DMS114 treated with DMSO at 0.1 percent for 48 hours (cell line): ENCODE measurements at regions not wholly inside any gene's neighbourhood (a gene's known extent, or its start where the extent isn't known, plus 50 kb on each side); places are given as distances from the start of the nearest gene placed in this dataset.

ENCODE experiments used
- DNase-seq: peaks from one replicate; lab custom pipeline; 2025; ENCODE audit not compliant: unreplicated experiment; lab: John Stamatoyannopoulos, UW

GRCh38 chr9:106310782-106311181, 552.2 kb upstream of the ZNF462 start:
- no peak for DNase-seq

GRCh38 chr9:106312906-106313305, 550.1 kb upstream of the ZNF462 start:
- DNase-seq: no peak

GRCh38 chr9:106314476-106314875, 548.5 kb upstream of the ZNF462 start:
- no peak for DNase-seq

GRCh38 chr9:106321394-106322180, 541.4 kb upstream of the ZNF462 start:
- DNase-seq: no peak

- no peak for DNase-seq
Observed at GRCh38 chr9:106322706-106323245, 540.2 kb upstream of the ZNF462 start.

- DNase-seq: no peak
Observed at GRCh38 chr9:106324053-106324585, 538.8 kb upstream of the ZNF462 start.

- DNase-seq: no peak
Observed at GRCh38 chr9:106324591-106325280, 538.2 kb upstream of the ZNF462 start.

GRCh38 chr9:106326493-106326892, 536.5 kb upstream of the ZNF462 start:
- no peak for DNase-seq

- no peak for DNase-seq
Observed at GRCh38 chr9:106333481-106333880, 529.5 kb upstream of the ZNF462 start.

GRCh38 chr9:106334081-106334480, 528.9 kb upstream of the ZNF462 start:
- DNase-seq: no peak

- no peak for DNase-seq
Observed at GRCh38 chr9:106339882-106340281, 523.1 kb upstream of the ZNF462 start.

- no peak for DNase-seq
Observed at GRCh38 chr9:106350777-106351176, 512.2 kb upstream of the ZNF462 start.

- no peak for DNase-seq
Observed at GRCh38 chr9:106356924-106357323, 506.0 kb upstream of the ZNF462 start.

GRCh38 chr9:106358331-106358730, 504.6 kb upstream of the ZNF462 start:
- no peak for DNase-seq

GRCh38 chr9:106376689-106377088, 486.3 kb upstream of the ZNF462 start:
- DNase-seq: no peak

GRCh38 chr9:106383072-106383471, 479.9 kb upstream of the ZNF462 start:
- DNase-seq: no peak

- no peak for DNase-seq
Observed at GRCh38 chr9:106387965-106388364, 475.0 kb upstream of the ZNF462 start.

GRCh38 chr9:106393226-106393625, 469.7 kb upstream of the ZNF462 start:
- no peak for DNase-seq

- DNase-seq: no peak
Observed at GRCh38 chr9:106400170-106400569, 462.8 kb upstream of the ZNF462 start.

GRCh38 chr9:106400950-106401349, 462.0 kb upstream of the ZNF462 start:
- no peak for DNase-seq

- DNase-seq: no peak
Observed at GRCh38 chr9:106403081-106403480, 459.9 kb upstream of the ZNF462 start.

GRCh38 chr9:106404137-106404536, 458.8 kb upstream of the ZNF462 start:
- DNase-seq: no peak
